CD4-positive, alpha-beta T cell treated with Interleukin-10 for 1 hour (primary cell): ENCODE measurements at regions not wholly inside any gene's neighbourhood (a gene's known extent, or its start where the extent isn't known, plus 50 kb on each side); places are given as distances from the start of the nearest gene placed in this dataset.
A peak's percentile ranks its signal among the peaks of the same experiment; 100 is the strongest.

ENCODE experiments used
- DNase-seq: peaks from one replicate; pipeline ENCODE4 v3.0.0-alpha.2; 2020

GRCh38 chr12:132423820-132424645 is 65.9 kb upstream of the FBRSL1 start:
- DNase-seq: no peak

- peak; percentile 45 for DNase-seq
Measured at GRCh38 chr12:132423251-132423819, 66.6 kb upstream of the FBRSL1 start.

- no peak for DNase-seq
Measured at GRCh38 chr12:132422381-132423043, 67.4 kb upstream of the FBRSL1 start.

- no peak for DNase-seq
Measured at GRCh38 chr12:132422040-132422380, 67.9 kb upstream of the FBRSL1 start.

GRCh38 chr12:132419631-132420246 is 70.2 kb upstream of the FBRSL1 start:
- no peak for DNase-seq

GRCh38 chr12:132418393-132418925 is 71.5 kb upstream of the FBRSL1 start:
- DNase-seq: no peak

- DNase-seq: no peak
Measured at GRCh38 chr12:132417741-132418140, 72.2 kb upstream of the FBRSL1 start.

GRCh38 chr12:132416827-132417226 is 73.1 kb upstream of the FBRSL1 start:
- no peak for DNase-seq

GRCh38 chr12:132416121-132416673 is 73.8 kb upstream of the FBRSL1 start:
- DNase-seq: no peak

- DNase-seq: no peak
Measured at GRCh38 chr12:132415327-132416120, 74.4 kb upstream of the FBRSL1 start.

- DNase-seq: peak; percentile 83
Measured at GRCh38 chr12:132414634-132415326, 75.2 kb upstream of the FBRSL1 start.

GRCh38 chr12:132413931-132414588 is 75.9 kb upstream of the FBRSL1 start:
- no peak for DNase-seq

- DNase-seq: no peak
Measured at GRCh38 chr12:132411457-132411856, 78.5 kb upstream of the FBRSL1 start.

- DNase-seq: no peak
Measured at GRCh38 chr12:132410849-132411248, 79.1 kb upstream of the FBRSL1 start.

GRCh38 chr12:132410296-132410625 is 79.7 kb upstream of the FBRSL1 start:
- no peak for DNase-seq

GRCh38 chr12:132409495-132410295 is 80.3 kb upstream of the FBRSL1 start:
- DNase-seq: no peak

GRCh38 chr12:132408626-132409494 is 79.5 kb upstream of the GALNT9 start:
- no peak for DNase-seq

- no peak for DNase-seq
Measured at GRCh38 chr12:132407992-132408391, 78.6 kb upstream of the GALNT9 start.

GRCh38 chr12:132407451-132407961 is 78.1 kb upstream of the GALNT9 start:
- no peak for DNase-seq
